T-helper 2 cell treated with Interferon-gamma antibody and Interleukin-4, amounts not matched to agents 100 ng/mL and 5 ng/mL, for 36 hours (primary cell): ENCODE measurements at regions not wholly inside any gene's neighbourhood (a gene's known extent, or its start where the extent isn't known, plus 50 kb on each side); places are given as distances from the start of the nearest gene placed in this dataset.
"Not testable (repeated sequence)": the region's sequence is repeated elsewhere in the genome, so short reads cannot be mapped to it uniquely, and the experiment has no call there.

Experiments used
- intact Hi-C: fragments of 100-400 bp; cut with micrococcal nuclease; formaldehyde crosslinking; loops from one replicate; pipeline ENCODE4 v1.15.1; 2023

DNA sequence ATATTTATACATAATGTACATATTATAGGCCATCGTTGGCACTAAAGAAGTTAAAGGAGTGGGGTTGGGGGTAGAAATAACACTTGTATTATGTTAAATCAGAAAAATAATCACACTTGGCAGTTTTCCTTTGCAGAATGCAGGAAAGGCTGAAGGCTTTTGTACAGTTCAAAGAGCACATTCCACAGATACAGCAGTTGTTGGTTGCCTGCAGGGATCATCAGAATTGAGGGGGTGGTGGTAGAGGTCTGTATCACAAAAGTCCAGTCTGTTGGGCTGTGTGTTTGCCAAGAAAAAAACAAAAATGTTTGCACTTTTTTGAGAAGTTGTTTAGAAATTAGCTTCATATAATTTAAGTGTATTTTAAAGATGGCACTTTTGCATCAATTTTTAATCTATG lies 231.8 kb upstream of the FOXP2 start:
- intact Hi-C loops: no loop called here

DNA sequence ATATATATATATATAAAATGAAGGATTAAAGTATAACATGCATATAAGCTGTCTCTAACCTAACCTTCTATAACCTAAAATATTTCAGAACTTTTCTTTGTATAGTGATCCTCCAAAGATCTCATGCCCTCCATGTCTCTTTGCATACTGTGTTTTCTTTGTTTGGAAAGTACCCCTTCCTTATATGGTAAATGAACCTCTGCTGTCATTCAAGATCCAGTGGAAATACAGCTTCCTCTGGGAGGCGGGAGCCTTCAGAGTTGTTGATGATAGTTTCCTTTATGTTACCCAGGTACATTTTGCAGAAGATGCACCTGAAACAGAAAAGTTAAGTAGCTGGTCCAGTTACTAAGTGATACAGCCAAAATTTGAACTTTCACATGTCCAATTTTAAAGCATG lies 233.3 kb upstream of the FOXP2 start:
- intact Hi-C loops: no loop called here

DNA sequence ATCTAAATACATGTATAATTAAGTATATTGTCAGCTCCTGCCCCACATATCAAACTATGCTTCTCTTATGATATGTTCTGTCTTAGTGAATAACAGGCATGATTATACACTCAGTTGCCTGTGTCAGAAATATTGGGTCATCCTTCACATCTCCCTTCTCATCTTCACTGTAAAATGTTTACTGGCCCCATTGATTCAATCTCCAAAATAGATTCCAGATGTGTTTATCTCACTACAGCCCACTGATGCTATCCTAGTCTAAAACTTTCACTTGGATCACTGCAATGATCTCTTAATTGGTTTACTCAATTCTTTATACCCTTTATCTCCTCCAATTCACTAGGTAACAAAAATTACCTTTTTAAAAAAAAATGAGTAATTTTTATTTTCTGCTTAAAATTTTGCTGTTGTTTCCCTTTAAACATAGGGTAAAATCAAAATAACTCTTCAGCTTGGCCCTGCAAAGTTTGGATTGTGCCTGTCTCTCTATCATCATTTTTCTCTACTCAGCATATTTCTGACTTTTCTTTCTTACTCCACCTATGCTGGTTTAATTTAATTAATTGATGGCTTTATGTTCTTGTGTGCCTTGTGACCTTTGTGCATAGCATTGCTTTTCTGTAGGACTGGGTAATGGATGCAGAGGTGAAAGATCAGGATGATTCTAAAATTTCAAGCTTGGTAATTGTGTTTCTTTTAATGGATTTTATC lies 233.9 kb upstream of the FOXP2 start:
- intact Hi-C loops: no loop called here

DNA sequence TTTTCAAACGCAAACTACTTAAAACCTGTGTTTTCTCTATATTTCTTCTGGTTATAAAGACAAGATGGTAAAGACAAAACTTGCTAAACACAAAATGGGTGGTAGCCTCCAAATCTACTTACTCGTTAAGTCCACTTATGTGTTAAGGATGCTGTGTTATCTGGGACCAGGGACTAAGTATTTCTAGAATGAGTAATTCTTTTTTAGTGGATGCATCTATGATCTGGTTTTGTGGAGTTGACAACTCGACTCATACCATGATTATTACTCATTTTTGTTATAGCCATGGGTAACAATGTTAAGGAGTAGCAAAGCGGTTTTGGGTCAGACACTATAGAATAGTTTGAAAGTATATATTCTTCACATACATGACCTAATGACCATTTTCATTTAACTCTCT lies 239.5 kb upstream of the FOXP2 start:
- intact Hi-C loops: no loop called here

DNA sequence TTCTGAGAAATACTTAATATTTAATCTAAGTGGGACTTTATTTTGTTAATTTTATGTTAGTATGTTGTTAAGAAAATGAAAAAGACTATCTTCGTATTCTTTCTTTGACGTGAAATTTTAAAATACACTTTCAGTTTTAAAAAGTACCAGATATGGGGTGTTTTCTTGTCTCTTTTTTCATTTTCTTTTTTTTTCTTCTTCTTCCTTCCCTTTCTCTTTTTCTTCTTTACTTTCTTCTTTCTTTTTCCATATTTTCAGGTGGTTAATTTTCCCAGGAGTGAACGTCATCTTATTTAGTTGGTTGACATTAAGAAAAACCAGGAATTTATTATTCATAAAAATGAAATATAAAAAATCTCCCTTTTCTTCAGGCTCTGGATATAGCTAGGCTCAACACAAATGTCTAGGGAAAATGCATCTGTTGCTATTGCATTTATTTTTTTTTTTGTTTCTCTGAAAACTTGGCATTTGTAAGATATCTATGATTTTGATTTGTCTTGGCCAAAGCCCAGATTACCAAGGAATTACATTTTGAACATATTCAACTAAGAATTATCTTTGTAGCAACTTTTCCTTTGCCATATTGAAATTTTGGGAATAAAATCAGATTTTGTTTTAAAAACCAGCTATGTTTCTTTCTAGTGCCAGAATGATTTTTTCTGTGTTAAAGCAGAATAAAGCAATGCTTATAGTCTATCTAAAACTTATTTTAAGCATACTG lies 241.3 kb upstream of the FOXP2 start:
- intact Hi-C loops: no loop called here

DNA sequence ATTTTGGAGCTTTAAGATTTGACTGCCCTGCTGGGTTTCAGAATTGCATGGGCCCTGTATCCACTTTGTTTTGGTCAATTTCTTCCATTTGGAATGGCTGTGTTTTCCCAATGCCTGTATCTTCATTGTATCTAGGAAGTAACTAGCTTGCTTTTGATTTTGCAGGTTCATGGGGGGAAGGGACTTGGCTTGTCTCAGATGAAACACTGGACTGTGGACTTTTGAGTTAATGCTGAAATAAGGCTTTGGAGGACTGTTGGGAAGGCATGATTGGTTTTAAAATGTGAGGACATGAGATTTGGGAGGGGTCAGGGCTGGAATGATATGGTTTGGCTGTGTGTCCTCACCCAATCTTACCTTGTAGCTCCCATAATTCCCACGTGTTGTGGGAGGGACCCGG lies 245.2 kb upstream of the FOXP2 start:
- intact Hi-C loops: not testable (repeated sequence)

DNA sequence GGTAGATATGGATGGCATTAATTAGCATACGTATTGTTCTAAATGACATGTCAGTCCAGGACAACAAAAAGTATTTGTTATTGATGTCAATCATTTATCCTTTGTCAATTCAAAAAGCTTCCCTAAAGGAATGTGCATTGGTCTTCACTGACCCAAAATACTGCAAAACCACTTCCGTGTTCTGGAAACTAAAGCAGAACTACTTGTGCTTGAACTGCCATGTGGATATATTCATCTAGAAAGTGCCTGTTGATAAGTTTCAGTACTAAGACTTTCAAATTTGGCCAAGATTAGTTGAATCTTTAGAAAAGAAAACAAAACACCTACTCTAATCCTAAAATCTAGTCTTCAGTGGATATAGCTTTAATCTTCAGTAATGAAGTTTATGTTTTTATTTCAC lies 242.1 kb upstream of the PPP1R3A start:
- intact Hi-C loops: no loop called here

DNA sequence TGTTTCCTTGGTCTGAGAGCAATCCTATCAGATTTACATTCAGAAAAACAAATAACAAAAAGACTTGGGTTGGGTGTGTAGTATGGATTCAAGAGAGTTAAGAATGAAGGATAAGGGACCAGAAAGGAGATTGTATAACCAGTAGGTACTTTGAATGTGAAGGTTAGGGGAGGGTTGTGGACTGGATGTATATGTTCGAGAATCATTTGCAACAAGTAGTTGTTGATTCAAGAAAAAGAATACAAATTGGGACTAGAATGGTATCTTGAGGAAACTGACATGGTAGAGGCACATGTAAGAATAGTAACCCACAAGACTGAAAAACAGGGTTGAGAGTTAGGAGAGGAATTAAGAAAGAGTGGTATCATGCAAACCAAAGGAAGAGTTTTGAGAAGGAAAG lies 240.0 kb upstream of the PPP1R3A start:
- intact Hi-C loops: no loop called here

DNA sequence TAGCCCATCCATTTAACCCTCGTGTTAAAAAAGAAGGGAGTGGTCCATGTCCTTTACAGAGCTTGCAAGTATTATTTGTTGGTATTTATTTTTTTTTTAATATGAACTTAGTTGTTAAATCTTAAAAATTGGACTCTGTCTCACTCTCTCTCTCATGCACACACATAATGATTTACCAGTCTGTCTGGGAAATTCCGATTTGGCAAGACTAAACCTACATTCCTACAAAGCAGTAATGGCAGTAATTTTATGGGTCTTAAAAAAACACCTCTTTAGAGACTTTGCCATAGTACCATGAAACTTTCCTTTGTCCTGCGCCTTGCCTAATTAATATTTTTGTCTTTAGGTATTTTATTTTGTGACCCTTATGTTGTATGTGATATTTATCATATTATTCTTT lies 239.5 kb upstream of the PPP1R3A start:
- intact Hi-C loops: no loop called here

DNA sequence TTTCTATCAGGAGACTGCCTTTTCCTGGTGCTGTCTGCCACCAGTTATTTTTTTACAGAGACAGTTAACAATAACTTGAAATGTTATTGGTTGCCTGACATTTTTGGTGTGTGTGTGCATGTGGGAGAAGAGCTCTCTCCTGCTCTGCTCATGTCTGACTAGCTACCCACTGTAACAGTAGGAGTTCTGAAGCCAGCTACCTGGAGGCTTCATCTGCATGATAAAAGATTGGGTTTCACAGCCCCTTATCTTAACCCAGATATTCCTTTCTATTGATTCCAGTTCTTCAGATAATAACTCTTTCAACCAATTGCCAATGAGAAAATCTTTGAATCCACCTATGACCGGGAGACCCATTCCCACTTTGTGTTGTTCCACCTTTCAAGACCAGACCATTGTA lies 237.4 kb upstream of the PPP1R3A start:
- intact Hi-C loops: no loop called here

DNA sequence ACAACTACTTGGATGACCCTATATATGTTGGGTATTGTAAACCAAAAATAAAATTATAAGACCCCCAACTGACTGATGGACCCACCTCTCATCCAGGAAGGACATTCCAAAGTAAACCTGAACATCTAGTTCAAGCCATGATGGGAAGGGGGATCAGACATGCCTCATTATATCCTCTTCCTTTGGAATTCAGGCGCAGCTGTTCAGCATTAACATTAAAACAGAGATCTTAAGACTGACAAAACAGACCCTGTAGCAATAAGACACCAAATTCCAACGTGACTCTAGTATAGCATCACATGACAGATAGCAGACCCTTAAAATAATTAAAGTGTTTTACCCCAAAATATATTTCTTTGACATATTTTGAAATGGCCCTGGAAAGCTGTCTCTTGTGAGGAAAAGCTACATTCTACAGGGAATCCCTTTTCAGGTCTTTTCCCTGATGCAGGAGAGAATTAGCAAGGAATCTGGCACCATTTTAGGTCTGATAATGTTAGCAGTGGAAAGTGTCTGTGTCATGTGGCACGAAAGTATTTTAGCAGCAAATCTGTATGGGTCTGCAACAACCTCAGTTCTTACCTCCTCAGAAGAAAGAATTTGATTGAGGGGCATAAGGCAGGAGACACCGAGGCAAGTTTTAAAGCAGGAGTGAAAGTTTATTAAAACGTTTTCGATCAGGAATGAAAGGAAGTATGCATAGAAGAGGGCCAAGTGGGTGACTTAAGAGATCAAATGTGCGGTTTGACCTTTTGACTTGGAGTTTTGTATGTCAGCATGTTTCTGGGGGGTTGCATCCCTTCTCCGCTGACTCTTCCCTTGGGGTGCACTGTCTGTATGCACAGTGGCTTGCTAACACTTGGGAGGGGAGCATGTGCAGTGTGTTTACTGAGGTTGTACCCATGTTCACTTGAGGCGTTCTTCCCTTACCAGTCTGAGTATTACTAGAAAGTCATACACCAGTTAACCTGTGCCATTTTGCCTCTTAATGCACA lies 236.6 kb upstream of the PPP1R3A start:
- intact Hi-C loops: no loop called here

DNA sequence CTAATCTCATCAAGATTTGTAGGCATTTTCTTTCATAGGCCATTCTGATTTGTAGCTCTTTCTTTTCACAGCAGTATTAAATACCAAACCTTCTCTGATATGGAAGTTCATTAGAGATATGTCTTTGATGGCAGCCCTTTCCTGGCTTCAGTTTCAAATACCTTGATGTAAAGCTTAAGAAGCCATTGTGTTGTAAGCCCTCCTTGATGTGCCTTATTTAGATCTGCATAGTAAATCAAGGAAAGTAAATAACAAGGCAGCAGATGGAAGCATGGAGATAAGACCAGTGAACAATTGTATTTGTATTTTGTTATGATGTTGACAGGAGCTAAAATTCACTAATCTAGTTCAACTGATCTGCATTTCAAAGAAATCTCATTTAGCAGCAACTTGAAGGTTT lies 234.9 kb upstream of the PPP1R3A start:
- intact Hi-C loops: no loop called here

DNA sequence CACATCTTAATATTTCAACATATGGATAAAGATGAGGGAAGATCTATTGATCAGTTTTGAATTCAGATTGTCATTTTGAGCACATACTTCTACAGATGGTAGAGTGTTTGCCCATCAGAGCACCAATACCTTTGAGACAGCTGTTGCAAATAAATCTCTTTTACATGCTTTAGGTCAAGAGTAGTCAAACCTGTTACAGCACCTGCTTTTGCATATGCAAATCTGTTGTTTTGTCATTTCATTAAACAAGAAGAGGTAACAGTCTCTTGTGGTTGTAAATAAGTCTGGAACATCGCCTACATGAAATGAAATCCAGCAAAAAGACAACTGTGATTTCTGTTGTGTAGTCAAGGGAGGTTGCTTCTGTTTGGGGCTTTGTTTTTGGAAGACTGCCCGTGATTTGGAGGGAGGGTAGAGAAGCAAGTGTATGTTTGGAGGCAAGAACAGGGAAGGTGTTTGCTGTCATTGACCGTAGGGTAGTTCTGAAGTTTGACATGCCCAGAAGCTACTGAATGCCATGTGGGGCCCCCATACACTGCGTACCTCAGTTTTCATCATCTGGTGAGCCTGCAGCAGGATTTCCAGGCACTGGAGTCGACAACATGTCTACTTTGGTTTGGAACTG lies 233.6 kb upstream of the PPP1R3A start:
- intact Hi-C loops: no loop called here

DNA sequence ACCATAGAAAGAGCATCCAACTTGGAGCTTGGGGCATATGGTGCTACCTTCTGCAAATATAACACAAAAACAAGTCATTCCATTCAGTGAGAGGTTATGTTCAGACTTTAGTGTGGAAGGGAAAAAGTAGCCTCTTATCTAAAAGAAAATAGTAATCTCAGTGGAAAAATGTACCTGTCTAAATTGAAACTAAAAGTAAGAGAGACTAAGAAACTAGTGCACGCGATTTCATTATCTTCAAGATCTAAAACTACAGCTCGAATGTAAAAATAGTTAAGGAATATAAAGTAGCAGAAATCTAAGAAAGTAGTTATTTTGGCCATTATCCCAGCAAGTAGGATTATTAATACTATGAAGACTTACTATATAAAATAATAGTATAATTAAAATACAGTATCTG lies 233.0 kb upstream of the PPP1R3A start:
- intact Hi-C loops: no loop called here

DNA sequence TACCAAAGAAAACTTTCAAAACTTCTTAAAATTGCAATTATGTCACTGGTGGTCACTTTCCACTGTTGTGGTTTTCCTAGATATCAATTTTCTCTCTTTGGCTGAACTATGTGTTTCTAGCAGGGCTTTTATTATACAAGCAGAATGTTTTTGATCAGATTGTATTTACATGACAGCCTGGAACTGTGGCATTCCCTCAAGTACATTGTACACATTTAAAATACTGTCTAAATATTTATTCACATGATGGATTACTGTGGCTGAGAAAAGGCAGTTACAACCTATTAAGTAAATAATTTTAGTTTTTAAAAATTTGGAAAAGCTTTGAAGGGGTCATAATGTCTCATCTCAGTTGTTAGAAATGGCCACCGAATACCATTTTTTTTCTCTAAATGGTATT lies 231.9 kb upstream of the PPP1R3A start:
- intact Hi-C loops: no loop called here

DNA sequence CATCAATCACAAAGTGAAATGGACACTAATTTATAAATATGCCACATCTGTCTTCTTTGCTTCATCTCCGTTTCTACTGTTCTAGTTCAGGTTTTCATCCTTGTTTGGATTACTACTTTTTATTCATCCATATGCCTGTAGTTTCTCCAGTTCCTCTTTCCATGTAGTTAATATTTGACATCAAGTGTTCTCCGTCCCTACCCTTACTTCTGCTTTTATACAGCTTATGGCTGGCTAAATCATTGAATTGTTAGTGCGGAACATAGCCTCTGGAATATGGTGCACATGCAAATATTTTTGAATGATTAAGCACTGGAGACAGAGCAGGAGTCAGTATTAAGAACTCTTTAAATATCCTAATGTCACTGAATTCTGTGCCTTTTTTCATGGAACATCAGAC lies 230.0 kb upstream of the PPP1R3A start:
- intact Hi-C loops: no loop called here

DNA sequence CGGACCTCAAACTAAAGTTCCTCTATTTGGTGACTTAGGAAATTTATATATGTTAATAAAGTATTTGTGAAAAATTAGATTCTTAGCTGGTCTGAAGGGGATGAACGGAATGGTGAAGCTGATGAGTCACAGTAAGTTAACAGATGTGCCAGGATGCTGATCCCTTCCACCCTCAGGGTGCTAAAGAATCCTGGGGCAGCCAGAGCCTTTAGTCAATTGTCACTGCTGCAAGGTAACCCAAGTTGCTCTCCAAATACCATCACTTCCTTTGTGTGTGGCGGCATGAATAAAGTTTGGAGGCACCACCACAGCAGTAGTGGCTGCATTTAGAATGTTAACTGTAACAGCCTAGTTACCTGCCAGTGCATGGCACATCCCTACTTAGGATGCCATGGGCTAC lies 222.6 kb upstream of the PPP1R3A start:
- intact Hi-C loops: no loop called here

DNA sequence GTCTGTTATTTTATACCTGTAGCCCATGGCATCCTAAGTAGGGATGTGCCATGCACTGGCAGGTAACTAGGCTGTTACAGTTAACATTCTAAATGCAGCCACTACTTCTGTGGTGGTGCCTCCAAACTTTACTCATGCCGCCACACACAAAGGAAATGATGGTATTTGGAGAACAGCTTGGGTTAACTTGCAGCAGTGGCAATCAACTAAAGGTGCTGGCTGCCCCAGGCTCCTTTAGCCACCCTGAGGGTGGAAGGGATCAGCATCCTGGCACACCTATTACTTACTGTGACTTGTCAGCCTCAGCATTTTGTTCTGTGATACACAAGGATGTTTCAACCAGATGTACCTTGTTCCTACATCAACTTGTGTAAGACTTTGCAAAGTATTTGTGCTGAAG lies 221.8 kb upstream of the PPP1R3A start:
- intact Hi-C loops: no loop called here

DNA sequence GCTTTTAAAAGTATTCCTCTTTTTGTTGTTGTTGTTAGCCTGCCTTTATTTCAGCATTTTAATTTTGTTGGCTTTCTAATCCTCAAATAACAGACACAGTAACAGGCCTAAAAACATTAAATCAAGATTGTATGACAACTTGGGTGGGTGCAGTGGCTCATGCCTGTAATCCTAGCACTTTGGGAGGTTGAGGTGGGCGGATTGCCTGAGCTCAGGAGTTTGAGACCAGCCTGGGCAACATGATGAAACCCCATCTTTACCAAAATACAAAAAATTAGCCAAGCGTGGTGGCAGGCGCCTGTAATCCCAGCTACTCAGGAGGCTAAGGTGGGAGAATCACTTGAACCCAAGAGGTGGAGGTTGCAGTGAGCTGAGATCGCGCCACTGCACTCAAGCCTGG lies 220.9 kb upstream of the PPP1R3A start:
- intact Hi-C loops: not testable (repeated sequence)

DNA sequence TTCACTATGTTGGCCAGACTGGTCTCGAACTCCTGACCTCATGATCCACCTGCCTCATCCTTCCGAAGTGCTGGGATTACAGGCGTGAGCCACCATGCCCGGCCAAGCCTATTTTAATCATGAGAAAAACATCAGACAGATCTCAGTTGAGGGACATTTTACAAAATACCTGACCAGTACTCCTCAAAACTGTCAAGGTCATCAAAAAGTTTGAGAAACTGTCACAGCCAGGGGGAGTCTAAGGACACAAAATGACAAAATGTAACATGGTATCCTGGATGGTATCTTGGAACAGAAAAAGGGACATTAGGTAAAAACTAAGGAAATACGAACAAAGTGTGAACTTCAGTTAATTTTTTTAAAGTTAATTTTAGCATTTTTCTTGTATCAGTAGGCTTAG lies 219.8 kb upstream of the PPP1R3A start:
- intact Hi-C loops: no loop called here

DNA sequence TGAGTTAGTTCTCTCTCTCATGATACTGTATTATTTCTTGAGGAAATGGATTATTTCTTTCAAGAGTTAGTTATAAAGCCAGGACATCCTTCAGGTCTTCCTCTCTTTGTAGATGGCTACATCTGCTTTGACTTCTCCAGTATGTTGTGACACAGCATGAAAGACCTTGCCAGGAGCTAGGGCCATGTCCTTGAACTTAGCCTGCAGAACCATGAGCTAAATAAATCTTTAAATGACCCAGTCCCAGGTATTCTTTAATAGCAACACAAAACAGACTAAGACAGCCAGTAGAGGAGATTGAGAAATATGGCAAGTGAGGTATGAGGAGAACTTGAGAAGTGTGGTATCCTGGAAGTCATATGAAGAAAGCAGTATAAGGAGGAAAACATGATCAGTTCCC lies 214.9 kb upstream of the PPP1R3A start:
- intact Hi-C loops: no loop called here

DNA sequence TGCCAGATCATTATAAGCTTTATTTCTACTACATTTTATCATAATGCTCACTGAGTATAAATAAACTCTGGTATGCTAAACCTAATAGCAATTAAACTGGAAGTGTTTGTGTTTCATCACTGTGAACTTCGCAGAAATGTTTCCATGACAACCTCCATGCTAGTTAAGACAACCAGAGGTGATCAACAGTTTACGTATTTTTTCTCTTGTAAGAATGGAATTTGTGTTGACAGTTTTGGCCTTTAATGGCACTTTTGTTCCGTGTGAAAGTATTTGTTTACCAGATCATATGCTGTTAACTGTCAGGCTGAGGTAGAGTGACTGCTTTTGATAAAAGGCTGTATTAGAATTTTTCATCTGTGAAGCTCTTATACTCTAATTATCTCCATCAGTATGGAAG lies 212.1 kb upstream of the PPP1R3A start:
- intact Hi-C loops: no loop called here
